ENCODE measurements at regions not wholly inside any gene's neighbourhood (a gene's known extent, or its start where the extent isn't known, plus 50 kb on each side); places are given as distances from the start of the nearest gene placed in this dataset.

- no peaks in the 10 kb centered on the region for H3K9me3 ChIP-seq
- no peak for TF ChIP-seq CTCF (IDR thresholded peaks at IDR 0.05)
- H3K27ac ChIP-seq: no peak overlapping the region
- H3K4me1 ChIP-seq: peaks cover 0 to 14% (median 3%) of the 10 kb centered on the region in 4 donors
- H3K4me3 ChIP-seq: no peak overlapping the region
- intact Hi-C loops (cut with DNase I; ENCODE audit: low total_unique reads): no loop called here
- H3K36me3 ChIP-seq: no peaks in the 10 kb centered on the region
- DNase-seq: no peak
- peaks cover 0 to 18% of the 10 kb centered on the region in 2 donors for H3K27me3 ChIP-seq
These were observed 114.0 kb upstream of the SDK2 start for GRCh38 chr17:73758245-73758644.

- intact Hi-C loops (cut with DNase I; ENCODE audit: low total_unique reads): no loop called here
- H3K27me3 ChIP-seq: peaks cover 0 to 18% of the 10 kb centered on the region in 2 donors
- H3K27ac ChIP-seq: no peak overlapping the region
These were observed 115.1 kb upstream of the SDK2 start for GRCh38 chr17:73759324-73759723.

GRCh38 chr17:73759734-73760438 is 115.6 kb upstream of the SDK2 start:
- Histone ChIP-seq H3K4me3 (no peak overlapping the region), H3K27ac (no peak overlapping the region), H3K9me3 (no peaks in the 10 kb centered on the region), H3K4me1 (peaks cover 0 to 14% (median 3%) of the 10 kb centered on the region in 4 donors), H3K27me3 (peaks cover 0 to 18% of the 10 kb centered on the region in 2 donors), H3K36me3 (no peaks in the 10 kb centered on the region)
- DNase-seq: no peak
- intact Hi-C loops (cut with DNase I; ENCODE audit: low total_unique reads): no loop called here
- TF ChIP-seq CTCF (IDR thresholded peaks at IDR 0.05): no peak

More at GRCh38 chr17:73759324-73759723, 115.1 kb upstream of the SDK2 start:
- TF ChIP-seq CTCF (IDR thresholded peaks at IDR 0.05): no peak
- H3K36me3 ChIP-seq: no peaks in the 10 kb centered on the region
- H3K4me1 ChIP-seq: peaks cover 0 to 14% (median 3%) of the 10 kb centered on the region in 4 donors
- no peak for DNase-seq
- no peak overlapping the region for H3K4me3 ChIP-seq
- no peaks in the 10 kb centered on the region for H3K9me3 ChIP-seq

- no peak for TF ChIP-seq CTCF (IDR thresholded peaks at IDR 0.05)
- H3K4me3 ChIP-seq: no peak overlapping the region
- H3K4me1 ChIP-seq: peaks cover 0 to 14% (median 3%) of the 10 kb centered on the region in 4 donors
- H3K27me3 ChIP-seq: peaks cover 0 to 18% of the 10 kb centered on the region in 2 donors
- H3K36me3 ChIP-seq: no peaks in the 10 kb centered on the region
- H3K9me3 ChIP-seq: no peaks in the 10 kb centered on the region
- intact Hi-C loops (cut with DNase I; ENCODE audit: low total_unique reads): no loop called here
- no peak for DNase-seq
- no peak overlapping the region for H3K27ac ChIP-seq
These were observed 116.2 kb upstream of the SDK2 start for GRCh38 chr17:73760439-73760758.

GRCh38 chr17:73765824-73766563 is 121.7 kb upstream of the SDK2 start:
- DNase-seq: no peak
- no peaks in the 10 kb centered on the region for H3K9me3 ChIP-seq
- H3K27me3 ChIP-seq: no peaks in the 10 kb centered on the region
- no peak for TF ChIP-seq CTCF (IDR thresholded peaks at IDR 0.05)
- intact Hi-C loops (cut with DNase I; ENCODE audit: low total_unique reads): no loop called here
- H3K27ac ChIP-seq: no peak overlapping the region
- H3K4me1 ChIP-seq: peaks cover 0 to 25% (median 12%) of the 10 kb centered on the region in 4 donors
- no peak overlapping the region for H3K4me3 ChIP-seq
- no peaks in the 10 kb centered on the region for H3K36me3 ChIP-seq

Data from tibial artery (tissue), 4 donors.